ENCODE measurements at regions not wholly inside any gene's neighbourhood (a gene's known extent, or its start where the extent isn't known, plus 50 kb on each side); places are given as distances from the start of the nearest gene placed in this dataset.

DNA sequence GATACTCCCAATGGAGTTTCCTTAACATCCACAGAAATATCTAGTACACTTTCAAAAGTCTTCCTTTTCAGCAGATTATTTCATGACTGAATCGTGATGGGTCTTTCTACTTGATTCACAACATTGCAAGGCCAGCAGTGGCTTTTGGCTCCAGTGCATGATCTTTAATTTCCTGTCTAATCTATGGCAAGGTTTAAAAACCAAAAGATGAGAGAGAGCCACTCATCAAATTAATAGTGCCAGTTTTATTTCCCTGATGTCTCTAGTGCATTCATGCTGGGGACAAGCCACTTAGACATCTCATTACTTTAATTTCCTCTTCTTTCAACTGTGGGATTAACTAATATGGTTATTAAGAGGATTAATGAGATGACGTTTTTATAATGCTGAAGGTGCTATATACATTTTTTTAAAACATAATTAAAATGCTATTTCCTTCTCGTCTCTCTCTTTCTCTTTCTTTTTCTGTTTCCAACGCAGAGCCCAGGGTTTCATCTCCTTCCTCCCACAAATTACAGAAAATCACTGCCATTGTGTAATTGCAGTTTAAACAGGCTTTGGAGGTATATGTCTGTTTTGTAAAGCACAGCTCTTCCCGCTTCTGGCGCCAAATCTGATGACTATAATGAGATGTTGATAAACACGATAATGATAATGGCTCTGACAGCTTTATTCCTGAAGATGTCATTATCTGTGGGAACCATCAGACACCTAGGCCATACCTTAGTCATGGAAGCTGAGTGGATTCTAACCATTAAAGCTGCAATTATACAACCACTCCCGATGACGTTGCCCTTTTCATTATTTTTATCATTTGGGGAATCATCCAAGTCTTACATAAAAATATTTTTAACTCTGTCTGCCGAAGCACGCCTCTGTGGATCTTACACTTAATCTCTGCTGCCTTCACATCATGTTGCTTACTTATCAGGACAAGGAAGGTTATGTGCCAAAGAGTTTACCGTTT lies 103.1 kb upstream of the PPM1H start:
- TF ChIP-seq, protein P1, sequence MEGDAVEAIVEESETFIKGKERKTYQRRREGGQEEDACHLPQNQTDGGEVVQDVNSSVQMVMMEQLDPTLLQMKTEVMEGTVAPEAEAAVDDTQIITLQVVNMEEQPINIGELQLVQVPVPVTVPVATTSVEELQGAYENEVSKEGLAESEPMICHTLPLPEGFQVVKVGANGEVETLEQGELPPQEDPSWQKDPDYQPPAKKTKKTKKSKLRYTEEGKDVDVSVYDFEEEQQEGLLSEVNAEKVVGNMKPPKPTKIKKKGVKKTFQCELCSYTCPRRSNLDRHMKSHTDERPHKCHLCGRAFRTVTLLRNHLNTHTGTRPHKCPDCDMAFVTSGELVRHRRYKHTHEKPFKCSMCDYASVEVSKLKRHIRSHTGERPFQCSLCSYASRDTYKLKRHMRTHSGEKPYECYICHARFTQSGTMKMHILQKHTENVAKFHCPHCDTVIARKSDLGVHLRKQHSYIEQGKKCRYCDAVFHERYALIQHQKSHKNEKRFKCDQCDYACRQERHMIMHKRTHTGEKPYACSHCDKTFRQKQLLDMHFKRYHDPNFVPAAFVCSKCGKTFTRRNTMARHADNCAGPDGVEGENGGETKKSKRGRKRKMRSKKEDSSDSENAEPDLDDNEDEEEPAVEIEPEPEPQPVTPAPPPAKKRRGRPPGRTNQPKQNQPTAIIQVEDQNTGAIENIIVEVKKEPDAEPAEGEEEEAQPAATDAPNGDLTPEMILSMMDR (IDR thresholded peaks at IDR 0.05), result no peak
- no peak for TF ChIP-seq EZH2 (IDR thresholded peaks at IDR 0.05)
- TF ChIP-seq EZH2phosphoT487 (IDR thresholded peaks at IDR 0.05), result no peak
